SW 1271 (cell line): ENCODE measurements at regions not wholly inside any gene's neighbourhood (a gene's known extent, or its start where the extent isn't known, plus 50 kb on each side); places are given as distances from the start of the nearest gene placed in this dataset.

Experiments
- DNase-seq, 2 experiments: peaks; one replicate each; lab custom pipeline; 2025; lab: John Stamatoyannopoulos, UW

DNA sequence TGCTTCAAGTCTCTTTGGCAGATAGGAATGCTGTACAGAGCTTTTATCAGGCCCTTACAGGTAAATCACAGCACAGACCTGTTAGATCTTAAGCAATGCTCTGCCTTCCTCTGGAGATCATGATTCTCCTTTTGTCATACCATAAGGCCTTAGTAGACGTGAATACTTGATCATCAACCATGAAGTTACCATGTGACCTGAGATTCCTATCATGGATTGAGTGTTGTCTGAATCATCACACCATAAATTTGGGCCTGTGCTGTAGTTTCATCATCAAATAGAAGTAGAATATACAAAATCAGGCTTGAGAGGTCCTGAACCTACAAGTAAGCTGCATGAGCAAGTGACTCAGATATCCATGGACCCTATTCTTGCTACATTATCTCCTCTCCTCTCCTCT, 466.8 kb upstream of the INTU start:
- no peak for DNase-seq

DNA sequence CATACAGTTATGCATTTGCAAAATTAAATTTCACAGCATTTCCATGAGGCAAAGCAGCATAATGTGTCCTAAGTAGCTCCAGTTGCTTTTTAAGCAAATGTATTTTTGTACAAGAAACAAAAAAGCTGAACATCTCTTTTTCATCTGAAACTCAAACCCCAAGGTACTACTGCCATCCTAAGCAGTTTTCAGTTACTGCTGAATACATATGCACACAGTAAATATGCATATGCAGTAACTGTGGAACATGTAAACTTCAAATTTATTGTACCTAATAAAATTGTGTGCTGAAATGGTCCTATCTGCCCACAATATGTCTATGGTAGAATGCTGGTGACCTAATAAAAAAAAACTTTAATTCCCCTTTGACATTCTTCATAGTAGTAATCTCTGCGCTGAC, 458.6 kb upstream of the INTU start:
- no peak for DNase-seq

DNA sequence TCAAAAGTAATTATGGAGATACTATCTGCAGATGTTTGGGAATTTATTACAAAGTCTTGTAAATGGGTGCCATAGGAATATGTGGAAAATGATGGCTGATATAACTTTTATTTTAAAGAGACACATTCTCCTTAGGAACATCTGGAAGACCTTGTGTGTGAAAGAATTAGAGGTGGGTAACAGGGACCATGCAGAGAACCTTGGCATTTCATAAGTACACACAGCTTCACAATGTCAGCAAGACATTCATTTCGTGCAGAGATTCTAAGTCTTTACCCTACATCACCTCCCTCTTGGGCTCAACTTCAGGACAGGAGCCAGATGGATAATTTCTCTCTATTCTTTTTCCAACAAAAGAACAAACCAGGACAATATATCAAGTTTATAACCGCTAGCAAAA, 458.1 kb upstream of the INTU start:
- DNase-seq = no peak

DNA sequence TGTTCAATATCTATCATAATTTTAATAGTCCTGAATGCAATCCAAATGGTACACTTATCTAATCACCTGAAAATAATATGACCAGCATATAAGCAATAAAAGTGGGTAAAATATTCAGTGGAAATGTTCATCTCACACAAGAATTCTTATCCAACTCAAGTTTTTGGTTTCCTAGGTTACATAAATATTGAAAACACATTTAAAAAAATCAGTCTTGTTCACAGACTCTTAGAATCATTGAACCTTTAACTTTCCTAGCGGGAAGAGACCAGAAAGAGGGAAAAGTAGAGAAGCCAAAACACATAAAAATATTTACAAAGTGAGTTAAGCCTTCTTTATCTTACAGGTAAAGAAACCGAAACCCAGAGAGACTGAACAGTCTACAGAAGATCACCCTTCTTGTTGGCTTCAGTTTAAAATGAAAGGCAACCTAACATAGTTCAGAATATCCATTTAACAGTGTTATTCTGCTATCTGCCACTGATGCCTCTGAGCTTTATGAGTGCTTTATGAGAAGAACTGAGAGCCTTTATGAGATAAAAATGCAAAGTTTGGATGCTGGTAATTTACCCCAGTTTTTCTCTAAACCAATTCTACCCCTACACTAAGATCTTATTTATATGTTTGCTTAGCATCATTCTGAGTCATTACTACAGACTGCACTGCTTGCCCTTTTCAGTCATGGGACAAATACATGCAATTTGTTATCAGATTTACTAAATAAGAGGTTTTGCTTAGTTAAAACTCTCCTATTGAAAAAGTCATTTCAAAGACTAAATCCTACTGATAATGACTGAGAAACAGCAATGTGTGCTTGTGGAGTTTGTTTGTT, 453.3 kb upstream of the INTU start:
- no peak for DNase-seq

DNA sequence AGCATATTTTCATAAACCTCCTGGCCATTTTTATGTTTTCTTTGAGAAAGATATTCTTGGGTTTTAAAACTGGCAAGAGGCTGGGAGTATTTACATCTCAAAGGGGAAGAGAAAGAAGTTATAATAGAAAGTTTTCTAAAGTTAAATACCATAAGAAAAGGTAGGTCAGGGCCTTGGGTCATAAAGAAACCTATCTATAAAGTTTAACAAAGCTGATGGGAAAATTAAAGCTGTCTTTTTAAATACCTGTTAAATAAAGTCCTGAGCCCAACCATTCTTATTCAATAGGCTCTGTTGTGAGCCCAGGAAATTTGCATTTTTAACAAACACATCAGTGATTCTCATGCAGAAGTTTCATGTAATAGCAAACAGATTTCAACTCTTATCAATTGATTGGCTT, 451.8 kb upstream of the INTU start:
- DNase-seq = no peak

DNA sequence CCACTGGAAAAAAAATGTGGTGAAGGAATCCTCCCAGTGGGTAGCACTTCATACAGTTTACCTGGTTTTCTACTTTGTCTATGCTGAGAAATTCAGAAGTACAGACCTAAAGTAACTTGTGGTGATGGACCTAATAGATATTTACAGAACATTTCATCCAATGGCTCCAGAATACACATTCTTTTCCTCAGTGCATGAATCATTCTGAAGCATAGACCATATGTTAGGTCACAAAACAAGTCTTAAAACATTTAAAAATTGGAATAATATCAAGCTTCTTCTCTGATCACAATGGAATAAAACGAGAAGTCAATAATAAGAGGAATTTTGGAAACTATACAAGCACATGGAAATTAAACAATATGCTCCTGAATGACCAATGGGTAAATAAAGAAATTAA, 450.1 kb upstream of the INTU start:
- DNase-seq = no peak

DNA sequence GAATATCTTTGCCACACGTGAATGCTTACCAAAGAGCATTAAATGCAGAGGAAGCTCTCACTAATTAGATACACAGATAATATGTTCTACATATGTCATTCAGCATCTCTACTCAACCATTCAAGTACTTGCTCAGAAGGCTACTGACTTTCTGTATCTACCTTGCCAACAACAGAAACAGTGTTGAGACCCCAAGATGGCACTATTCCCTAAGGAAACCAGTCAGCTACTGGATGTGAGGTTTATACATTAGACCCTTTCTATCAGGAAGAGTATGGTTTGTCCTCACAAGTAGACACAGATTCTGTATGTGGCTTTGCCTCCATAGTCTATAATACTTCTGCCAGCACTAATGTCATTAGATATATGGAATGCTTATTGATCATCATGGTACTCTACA, 443.9 kb upstream of the INTU start:
- DNase-seq = no peak

DNA sequence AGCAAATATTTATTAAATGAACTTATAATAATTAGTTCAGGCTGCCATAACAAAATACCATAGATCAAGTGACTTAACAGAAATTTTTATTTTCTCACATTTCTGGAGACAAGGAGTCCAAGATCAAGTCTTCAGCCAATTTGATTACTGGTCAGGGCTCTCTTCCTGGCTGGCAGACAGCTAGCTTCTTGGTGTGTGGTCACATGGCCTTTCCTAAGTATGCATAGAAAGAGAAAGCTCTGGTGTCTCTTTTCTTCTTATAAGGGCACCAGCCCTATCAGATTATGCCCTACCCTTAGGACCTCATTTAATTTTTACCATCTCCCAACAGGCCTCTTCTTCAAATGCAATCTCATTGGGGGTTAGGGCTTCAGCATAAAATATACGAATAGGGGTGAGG, 438.5 kb upstream of the INTU start:
- DNase-seq = no peak

DNA sequence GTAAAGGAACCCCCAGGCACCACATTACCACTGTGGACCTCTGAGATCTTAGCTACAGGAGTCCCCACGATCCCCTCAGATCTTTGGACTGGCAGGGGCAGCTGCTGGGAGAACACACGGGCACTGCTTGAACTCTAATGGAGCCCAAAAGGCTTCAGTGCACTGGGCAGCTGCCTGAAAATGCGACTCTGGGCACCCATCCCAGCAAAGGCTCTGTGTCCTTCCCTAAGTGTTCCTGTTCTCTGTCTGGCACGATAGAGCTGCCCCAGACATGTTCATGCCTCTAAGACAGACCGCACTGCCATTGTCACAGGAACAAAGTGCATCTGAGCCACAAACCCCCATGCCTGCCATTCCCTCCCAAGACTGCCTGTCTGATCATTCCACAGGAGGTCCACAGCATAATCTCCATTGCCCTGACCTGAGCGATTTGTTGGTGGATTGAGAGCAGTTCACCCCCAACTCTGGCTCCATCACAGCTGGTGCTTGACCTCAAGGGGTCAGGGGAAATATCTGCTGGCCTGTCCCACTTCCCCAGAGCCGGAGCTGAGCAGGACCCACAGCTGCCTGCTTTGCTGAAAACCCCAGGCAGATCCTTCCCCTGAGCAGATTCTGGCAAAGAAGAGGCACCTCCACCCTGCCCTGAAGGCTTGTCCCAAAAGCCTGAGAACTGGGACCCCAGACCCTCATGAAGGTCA, 436.0 kb upstream of the INTU start:
- no peak for DNase-seq

DNA sequence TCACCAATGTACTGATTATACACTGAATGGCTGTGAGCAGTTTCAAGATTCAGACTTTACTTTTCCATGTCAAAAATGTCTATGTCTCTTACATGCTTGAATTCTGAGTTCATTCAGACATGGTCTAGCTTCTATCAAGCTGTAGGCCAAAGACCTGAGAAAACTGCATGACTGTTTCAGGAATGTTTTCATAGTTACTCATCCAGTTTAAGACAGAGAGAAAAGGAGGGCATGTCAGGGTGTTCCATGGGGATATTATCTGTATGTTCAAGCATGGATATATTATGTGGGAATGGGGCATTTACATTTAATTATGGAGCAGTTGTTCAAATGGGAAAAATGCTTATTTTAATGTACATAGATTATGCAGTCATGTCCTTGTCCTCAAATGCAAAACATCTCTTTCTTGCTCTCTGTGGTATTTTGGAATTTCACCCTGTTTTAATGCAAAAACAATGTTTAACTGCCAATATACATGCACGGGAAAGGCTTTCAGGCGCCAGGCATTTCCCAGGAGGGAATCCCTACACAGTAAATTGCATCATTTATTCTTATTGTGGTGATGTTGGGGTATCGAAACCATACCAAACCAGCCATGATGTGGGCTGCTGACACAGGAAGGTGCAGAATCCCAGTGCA, 429.1 kb upstream of the INTU start:
- DNase-seq = no peak

DNA sequence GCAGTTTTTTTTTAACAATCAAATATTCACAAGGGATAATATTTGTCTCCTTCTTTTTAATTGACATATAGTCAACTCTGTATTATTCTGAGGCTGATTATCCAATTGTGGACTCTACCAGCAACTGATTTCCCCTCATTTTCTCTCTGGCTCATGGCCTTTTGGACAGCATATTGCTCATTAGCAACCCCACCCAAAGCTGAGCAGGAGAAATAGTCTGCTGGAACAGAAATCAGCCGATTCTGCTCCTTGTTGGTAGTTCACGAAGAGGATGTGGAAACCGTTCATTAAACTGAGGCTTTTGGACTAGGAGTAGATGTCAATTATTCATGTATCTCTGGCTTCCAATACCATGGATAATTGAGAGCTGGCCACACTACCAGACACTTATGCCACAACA, 428.4 kb upstream of the INTU start:
- DNase-seq = no peak

DNA sequence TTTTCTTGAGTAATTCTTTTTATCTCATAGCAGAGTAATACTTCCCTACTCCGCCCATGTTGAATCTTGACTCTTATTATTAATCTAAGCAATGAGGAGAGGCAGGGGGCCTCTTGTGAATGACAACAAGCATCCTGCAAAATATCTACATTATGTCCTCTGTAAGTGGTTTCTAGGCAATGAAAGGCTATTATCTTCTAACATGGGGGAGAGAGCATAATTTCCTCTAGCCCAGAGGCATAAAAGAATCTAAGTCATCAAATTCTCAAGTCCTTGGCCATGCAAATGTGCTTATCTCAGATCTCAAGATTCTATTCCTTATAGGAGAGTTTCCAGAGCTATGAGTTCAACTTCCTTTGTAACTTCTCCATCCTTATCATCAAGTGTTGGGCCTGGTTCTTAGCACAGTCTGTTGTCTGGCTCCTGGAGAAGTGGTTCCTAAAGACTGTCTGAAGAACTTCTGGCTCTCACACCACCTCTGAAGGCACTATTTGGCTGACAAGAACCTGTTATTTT, 423.1 kb upstream of the INTU start:
- DNase-seq = no peak

DNA sequence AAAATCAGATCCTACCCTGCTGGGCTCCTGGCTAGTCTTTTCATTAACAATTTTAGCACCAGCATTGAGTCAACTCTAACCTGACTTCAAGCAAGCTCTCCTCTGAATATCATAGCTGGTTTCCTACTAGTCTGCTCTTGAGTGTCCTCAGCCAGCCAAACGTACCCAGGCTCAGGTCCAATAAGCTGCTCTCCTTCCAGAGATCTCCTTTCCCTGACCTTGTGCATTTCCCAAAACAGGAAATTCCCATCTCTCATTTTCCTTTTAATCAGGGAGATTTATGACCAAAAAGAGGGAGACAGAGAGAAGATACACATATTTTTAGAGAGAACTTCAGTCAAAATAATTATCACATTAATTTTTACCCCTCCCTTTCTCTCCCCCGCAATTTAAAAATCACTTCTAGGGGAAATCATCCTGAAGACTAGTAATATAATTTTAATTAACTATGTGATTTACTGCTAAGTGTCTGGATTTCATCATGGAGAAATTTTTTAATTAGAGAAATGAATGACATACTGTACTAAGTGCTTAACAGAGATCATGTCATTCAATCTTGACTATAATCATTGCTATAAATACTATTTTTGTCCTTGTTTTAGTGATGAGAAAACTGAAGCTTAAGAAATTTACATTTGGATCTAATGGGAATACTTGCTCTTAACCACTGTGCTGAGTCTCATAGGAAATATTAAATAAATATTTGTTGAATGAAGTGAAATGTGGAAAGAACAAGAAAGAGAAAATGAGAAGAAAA, 421.7 kb upstream of the INTU start:
- no peak for DNase-seq

DNA sequence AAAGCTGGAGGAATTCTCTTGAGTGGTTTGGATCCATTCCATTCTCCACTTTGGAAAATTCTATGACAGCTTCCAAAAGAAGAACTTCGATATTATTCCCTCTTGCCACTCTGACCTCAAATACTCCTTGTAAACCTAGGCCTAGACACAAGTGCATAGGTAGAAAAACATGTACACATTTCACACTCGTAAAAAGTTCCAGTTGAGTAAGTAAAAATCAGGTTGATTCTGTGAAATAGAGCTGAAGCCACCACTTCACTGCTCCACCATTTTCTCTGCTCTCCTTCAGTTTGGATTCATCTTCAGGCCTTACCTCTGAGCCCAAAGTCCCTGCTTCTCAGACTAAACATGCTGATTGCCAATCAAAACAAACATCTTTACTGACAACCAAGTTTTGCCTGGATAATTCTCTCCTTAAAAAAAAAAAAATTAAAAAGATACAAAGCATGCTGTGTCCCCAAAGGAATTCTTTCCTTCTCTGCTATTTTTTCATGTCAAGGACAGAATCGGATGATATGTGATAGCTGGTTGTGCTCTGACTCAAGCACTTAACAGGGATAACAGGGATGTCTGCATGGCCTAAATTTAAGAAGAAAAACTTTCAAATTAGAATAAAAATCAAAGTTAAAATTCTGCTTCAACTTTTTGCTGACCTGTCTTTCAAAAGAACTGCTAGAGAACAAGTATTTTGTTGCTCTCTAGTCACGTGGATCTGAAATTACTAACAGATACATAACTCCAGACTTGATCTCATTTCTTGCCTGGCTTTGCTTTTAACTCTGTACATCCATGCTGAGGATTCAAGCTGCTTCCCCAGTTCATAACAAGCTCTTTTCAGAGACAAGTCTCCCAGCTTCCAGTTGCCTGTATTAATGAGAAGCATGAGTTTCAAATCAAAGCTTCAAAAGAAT, 420.9 kb upstream of the INTU start:
- no peak for DNase-seq

DNA sequence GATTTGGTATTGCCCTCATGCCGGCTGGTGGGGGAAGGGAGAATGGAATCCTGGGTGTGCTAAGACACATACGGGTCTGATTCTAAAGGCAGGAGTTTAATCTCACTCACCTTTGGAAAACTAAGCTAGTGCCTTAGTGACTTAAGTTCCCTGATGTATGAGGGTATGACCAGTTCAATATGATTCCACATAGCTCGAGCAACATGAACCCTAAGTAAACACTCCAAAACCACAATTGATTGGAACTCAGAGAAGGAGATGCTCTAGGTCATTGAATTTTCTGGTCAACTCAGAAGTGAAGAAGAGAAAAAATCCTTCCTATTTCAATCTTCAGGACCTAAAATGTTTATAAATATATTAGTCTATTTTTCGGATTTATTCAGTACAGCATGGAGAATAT, 420.1 kb upstream of the INTU start:
- no peak for DNase-seq

DNA sequence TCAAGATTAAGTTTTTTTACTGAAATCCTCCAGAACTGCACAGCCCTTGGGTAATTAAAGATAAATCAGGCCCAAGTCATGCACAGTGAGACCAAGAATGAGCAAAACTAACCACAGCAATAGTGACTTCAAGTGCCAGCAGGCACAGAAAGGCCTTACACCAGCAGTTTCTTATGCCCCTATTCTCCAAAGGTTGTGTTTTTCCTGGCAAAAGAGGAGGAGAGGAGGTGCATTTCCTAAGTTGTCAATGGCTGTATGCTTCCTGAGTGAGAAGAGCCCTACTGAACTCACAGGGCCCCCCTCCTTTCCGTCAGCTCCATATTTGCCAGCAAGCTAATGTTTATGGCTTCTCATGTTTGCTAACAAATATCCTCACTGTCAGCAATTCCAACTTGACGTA, 418.7 kb upstream of the INTU start:
- DNase-seq = no peak

DNA sequence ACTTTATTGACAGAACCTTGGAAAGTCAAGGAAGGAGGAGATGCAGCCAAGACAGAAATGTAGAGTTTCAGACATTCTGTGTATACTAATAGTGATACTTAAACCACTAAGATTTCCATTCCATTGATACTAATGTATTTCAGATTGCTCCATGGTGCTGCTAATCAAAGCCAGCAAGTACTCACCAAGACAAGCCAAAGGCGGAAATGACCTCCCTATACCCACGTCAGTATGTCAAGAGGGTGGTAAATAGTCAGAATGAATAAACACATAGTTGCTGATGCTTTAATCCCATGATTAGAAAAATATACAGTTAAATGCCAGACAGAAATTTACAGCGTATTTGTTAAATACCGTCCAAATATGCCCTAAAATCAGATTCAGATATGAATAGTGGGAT, 417.8 kb upstream of the INTU start:
- DNase-seq = no peak

DNA sequence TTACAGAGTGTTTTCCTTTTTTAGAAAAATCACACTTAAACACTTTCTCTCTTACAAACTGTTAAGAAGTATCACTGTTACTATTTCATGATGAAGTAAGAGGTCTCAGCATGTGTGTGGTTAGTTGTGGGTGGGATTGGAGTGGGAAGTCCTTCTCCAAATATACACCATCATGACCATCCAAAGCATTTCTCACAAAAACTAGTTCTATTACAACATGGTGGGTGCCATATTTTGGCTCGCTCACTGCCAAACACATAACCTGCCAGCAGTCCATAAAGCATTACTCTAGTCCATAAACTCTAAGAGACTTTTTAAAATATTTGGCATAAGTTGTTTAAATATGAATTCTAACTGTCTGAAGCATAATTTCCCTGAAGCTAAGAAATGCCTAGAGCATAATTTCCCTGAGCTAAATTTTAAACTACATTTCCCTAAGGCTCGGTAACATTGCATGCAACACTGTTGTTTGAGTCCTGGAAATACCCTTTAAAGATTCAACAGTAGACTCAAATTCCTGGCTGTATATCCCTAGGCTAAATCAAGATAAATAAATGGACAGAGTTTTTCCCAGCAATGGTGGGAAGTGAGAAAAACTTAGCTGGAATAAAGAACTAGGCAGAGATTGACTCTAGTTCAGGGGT, 415.0 kb upstream of the INTU start:
- DNase-seq = no peak

DNA sequence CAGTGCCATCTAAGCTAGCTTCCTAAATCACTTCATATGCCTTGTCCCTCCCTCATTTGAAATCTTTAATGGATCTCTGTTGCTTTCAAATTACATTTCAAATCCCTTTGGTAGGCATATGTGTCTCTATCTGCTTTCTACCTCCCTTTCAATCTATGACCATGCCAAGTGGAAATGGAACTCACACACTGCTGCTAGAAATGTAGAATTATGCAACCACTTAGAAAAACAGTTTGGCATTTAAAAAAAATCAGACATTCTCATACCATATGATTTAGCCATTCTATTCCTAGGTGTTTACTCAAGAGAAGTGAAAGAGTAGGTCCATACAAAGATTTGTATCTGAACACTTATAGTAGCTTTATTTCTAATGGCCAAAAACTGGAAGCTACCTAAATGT, 413.5 kb upstream of the INTU start:
- no peak for DNase-seq

DNA sequence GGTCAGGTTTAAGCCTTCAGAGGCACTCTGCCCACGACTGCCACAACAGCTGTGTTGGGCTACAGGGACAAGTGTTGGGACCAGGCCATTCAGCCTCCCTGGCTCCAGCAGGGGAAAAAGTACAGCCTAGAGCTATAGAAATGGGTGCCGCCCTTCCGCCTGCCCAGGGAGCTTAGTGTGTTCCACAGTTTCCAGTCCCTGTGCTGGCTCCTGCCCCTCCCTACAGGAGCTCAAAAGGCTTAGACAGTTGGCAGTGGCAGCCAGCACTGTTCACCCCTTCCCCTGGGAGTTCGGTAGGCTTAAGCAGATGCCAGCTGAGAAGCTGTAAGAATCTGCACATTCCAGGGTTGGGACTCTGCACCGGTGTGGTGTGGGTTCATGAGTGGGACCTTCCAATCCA, 408.2 kb upstream of the INTU start:
- DNase-seq = no peak
